ENCODE measurements at regions not wholly inside any gene's neighbourhood (a gene's known extent, or its start where the extent isn't known, plus 50 kb on each side); places are given as distances from the start of the nearest gene placed in this dataset.
"Not testable (repeated sequence)": the region's sequence is repeated elsewhere in the genome, so short reads cannot be mapped to it uniquely, and the experiment has no call there.

DNA sequence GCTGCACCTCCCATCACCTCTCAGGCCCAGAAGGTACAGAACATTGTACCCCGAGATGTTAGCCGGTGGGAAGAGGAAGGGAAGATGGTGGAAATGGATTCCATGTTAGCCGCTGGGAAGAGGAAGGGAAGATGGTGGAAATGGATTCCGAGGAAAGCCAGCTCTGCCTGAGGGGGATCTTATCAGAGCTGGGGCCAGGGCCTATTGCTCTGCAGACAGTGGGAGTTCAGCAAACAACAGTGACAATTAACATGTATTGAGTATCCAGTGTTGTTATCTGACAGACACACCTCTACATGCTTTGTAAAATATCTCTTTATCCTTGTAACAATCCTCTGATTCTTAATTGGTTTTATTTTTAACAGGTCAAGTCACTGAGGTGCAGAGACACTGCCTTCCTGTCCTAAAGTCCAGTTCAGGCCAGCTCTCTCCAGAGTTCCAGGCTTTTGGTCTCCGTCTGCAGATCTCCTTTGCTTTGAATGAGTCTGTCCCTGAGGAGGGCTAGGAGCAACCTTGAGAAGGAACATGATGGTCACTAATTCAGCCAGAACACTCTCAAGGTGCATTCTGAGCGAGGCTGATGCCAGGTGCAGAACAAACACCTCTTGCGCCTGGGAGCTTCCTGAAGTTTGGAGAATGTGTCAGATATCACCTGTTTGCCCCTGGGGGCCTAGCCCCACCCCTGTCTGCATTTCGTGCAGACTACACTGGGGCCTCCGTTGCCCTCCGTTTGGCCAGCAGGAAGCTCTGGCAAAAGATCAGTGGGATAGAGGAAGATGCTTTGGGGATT, 82.4 kb upstream of the PODXL start:
- DNase-seq: no peak
- intact Hi-C loops (cut with DNase I): no loop called here
- H3K4me3 ChIP-seq: no peak overlapping the region
- no peaks in the 10 kb centered on the region for H3K4me1 ChIP-seq
- H3K27ac ChIP-seq: no peak overlapping the region
- H3K36me3 ChIP-seq: no peaks in the 10 kb centered on the region
- TF ChIP-seq, protein P1, sequence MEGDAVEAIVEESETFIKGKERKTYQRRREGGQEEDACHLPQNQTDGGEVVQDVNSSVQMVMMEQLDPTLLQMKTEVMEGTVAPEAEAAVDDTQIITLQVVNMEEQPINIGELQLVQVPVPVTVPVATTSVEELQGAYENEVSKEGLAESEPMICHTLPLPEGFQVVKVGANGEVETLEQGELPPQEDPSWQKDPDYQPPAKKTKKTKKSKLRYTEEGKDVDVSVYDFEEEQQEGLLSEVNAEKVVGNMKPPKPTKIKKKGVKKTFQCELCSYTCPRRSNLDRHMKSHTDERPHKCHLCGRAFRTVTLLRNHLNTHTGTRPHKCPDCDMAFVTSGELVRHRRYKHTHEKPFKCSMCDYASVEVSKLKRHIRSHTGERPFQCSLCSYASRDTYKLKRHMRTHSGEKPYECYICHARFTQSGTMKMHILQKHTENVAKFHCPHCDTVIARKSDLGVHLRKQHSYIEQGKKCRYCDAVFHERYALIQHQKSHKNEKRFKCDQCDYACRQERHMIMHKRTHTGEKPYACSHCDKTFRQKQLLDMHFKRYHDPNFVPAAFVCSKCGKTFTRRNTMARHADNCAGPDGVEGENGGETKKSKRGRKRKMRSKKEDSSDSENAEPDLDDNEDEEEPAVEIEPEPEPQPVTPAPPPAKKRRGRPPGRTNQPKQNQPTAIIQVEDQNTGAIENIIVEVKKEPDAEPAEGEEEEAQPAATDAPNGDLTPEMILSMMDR (IDR thresholded peaks at IDR 0.05): no peak
- no peaks in the 10 kb centered on the region for H3K9me3 ChIP-seq
- H3K27me3 ChIP-seq: no peaks in the 10 kb centered on the region
- H3K9ac ChIP-seq (ENCODE audit: low read depth in 2 of 2, low read length in 2 of 2): no peak overlapping the region

DNA sequence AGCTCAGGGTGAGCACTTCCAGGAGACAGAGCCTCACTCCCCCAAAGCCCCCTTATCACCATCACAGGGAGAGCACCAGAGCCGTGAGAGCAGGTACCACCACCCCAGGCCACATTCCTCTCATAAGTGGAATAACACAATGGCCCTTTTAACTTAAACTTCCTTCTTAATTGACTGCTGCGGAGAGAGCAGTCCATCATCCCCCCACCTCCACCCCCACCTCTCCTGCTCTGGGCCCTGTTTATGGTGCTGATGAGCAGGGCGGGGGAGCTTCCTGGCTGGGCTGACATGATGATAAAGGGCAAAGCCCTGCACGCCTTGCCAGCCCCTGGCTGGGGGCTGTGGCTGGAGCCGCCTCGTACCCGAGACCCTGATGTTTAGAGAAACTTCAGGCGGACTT, 81.4 kb upstream of the PODXL start:
- H3K27ac ChIP-seq: no peak overlapping the region
- H3K9ac ChIP-seq (ENCODE audit: low read depth in 2 of 2, low read length in 2 of 2): no peak overlapping the region
- DNase-seq: no peak
- no peak overlapping the region for H3K4me3 ChIP-seq
- H3K27me3 ChIP-seq: no peaks in the 10 kb centered on the region
- TF ChIP-seq, protein P1 (IDR thresholded peaks at IDR 0.05): no peak
- no peaks in the 10 kb centered on the region for H3K9me3 ChIP-seq
- H3K36me3 ChIP-seq: no peaks in the 10 kb centered on the region
- intact Hi-C loops (cut with DNase I): no loop called here
- no peaks in the 10 kb centered on the region for H3K4me1 ChIP-seq

DNA sequence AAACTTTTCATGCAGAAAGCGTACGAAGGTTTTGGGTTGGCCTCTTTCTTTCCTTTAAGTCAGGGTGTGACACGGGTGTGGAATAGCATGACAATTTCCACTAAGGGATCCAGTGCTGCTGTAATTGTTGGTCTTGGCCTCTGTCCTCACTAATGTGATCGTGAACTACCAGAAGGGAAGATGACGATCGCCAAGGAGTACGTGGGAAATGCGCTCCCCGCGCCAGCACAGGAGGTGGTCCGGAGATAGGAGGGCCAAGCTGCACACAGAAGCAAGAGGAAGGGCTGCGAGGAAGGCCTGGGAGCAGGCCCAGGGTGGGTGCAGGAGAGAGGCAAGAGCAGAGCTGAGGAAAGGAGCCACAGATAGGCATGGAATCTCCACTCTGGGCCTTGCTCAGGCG, 79.7 kb upstream of the PODXL start:
- Histone ChIP-seq H3K27ac (no peak overlapping the region), H3K9ac (ENCODE audit: low read depth in 2 of 2, low read length in 2 of 2) (no peak overlapping the region), H3K4me3 (no peak overlapping the region), H3K4me1 (no peaks in the 10 kb centered on the region), H3K36me3 (no peaks in the 10 kb centered on the region), H3K27me3 (no peaks in the 10 kb centered on the region), H3K9me3 (no peaks in the 10 kb centered on the region)
- intact Hi-C loops (cut with DNase I): no loop called here
- DNase-seq: no peak
- TF ChIP-seq, protein P1 (IDR thresholded peaks at IDR 0.05): no peak

DNA sequence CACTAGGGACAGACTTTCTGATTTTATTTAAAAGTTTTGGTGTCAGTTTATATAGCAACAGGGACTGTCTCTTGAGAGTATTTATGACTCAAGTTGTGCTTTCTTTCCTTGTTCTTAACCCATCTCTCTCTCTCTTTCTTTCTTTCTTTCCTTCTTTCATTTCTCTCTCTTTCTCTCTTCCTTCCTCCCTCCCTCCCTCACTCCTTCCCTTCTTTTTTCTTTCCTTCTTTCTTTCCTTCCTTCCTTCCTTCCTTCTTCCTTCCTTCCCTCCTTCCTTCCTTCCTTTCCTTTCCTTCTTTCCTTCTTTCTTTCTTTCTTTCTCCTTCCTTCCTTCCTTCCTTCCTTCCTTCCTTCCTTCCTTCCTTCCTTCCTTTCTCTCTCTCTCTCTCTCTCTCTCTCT, 77.8 kb upstream of the PODXL start:
- intact Hi-C loops (cut with DNase I); H3K4me3 ChIP-seq; H3K4me1 ChIP-seq; H3K27me3 ChIP-seq; H3K27ac ChIP-seq; H3K36me3 ChIP-seq; H3K9me3 ChIP-seq; H3K9ac ChIP-seq (ENCODE audit: low read depth in 2 of 2, low read length in 2 of 2); DNase-seq: not testable (repeated sequence)

DNA sequence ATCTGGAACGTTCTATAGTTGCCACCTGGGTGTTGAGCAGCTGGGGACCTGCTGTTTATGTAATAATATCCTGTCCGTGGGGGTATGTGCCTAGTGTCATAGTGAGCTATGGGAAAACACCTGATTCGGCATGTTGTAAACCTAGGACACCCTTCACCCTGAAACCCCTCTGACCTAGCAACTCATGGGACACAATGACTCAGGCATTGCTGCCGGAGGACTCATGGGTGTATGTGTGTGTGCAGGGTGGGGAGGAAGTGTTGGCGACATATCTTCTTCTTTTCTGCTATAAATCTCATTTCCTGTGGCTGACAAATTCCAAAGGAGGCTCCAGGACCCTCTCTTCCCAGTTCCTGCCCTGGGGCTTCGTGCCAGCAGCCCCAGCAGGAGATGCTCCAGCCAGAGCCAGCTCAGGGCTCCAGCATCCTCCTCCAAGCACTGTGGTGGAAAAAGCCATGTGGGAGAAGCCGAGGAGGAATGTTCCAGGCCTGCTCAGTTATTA, 77.0 kb upstream of the PODXL start:
- intact Hi-C loops (cut with DNase I): no loop called here

DNA sequence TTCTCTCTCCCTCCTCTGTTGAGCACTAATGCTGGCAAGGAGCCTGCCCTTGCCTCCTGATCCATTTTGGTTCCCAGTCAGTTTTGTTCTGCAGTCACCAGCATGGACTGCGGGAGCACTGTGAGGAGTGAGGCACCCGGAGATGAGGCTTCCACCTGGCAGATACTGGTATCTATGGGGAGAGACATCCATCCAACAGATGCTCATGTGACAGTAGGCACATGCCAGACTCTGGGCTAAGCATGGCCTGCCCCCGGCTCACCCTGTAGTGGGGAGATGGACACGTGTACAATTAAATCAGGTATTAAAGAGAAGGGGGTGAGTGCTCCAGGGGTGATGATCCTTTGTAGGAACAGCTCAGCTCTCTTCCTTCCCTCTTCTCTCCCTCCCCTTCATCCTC, 74.0 kb upstream of the PODXL start:
- H3K4me1 ChIP-seq: no peaks in the 10 kb centered on the region
- no peak for DNase-seq
- no peaks in the 10 kb centered on the region for H3K27me3 ChIP-seq
- H3K9me3 ChIP-seq: no peaks in the 10 kb centered on the region
- H3K27ac ChIP-seq: no peak overlapping the region
- no peak overlapping the region for H3K9ac ChIP-seq (ENCODE audit: low read depth in 2 of 2, low read length in 2 of 2)
- intact Hi-C loops (cut with DNase I): no loop called here
- H3K36me3 ChIP-seq: no peaks in the 10 kb centered on the region
- TF ChIP-seq, protein P1 (IDR thresholded peaks at IDR 0.05): no peak
- no peak overlapping the region for H3K4me3 ChIP-seq

More for the DNA sequence above, 77.0 kb upstream of the PODXL start:
- DNase-seq: no peak
- Histone ChIP-seq H3K9me3 (no peaks in the 10 kb centered on the region), H3K4me1 (no peaks in the 10 kb centered on the region), H3K36me3 (no peaks in the 10 kb centered on the region), H3K27ac (no peak overlapping the region), H3K27me3 (no peaks in the 10 kb centered on the region), H3K4me3 (no peak overlapping the region), H3K9ac (ENCODE audit: low read depth in 2 of 2, low read length in 2 of 2) (no peak overlapping the region)
- TF ChIP-seq, protein P1 (IDR thresholded peaks at IDR 0.05): no peak
